Heart left ventricle (tissue), 16 donors: ENCODE measurements at regions not wholly inside any gene's neighbourhood (a gene's known extent, or its start where the extent isn't known, plus 50 kb on each side); places are given as distances from the start of the nearest gene placed in this dataset.

Source experiments
- ATAC-seq, 4 donors: fragments of 200-7000 bp; cut with Tn5 transposase; one replicate each; pipeline ENCODE4 v1.9.1; 2020 to 2022; ENCODE audit warnings: moderate library complexity in 4 of 4, mild to moderate bottlenecking in 3 of 4, moderate number of reproducible peaks in 1 of 4
- DNase-seq, 5 donors: peaks; one replicate each; pipeline ENCODE4 v3.0.0-alpha.2; 2020
- H3K27ac ChIP-seq, 12 donors: fragments of 200-600 bp; sonication (generic) in 4 of 12; one replicate each; pipeline versions ENCODE4 v1.5.0 to v1.8.0; 2016 to 2022; ENCODE audit warnings: mild to moderate bottlenecking in 2 of 12
- H3K27me3 ChIP-seq, 9 donors: fragments of 200-600 bp; sonication (generic) in 2 of 9; one replicate each; pipeline versions ENCODE4 v1.5.1 to v1.8.0; 2016 to 2022; ENCODE audit warnings: mild to moderate bottlenecking in 3 of 9
- H3K36me3 ChIP-seq, 9 donors: fragments of 200-600 bp; sonication (generic) in 2 of 9; one replicate each; pipeline versions ENCODE4 v1.5.0 to v1.8.0; 2018 to 2022; ENCODE audit warnings: mild to moderate bottlenecking in 2 of 9
- H3K4me1 ChIP-seq, 12 donors: fragments of 200-600 bp; sonication (generic) in 4 of 12; one replicate each; pipeline versions ENCODE4 v1.5.0 to v1.8.0; 2016 to 2022; ENCODE audit warnings: mild to moderate bottlenecking in 3 of 12
- H3K4me3 ChIP-seq, 12 donors: fragments of 200-600 bp; sonication (generic) in 4 of 12; one replicate each; pipeline versions ENCODE4 v1.5.0 to v1.8.0; 2017 to 2022; ENCODE audit warnings: mild to moderate bottlenecking in 9 of 12, moderate library complexity in 4 of 12
- H3K9me3 ChIP-seq, 12 donors: fragments of 200-600 bp; sonication (generic) in 4 of 12; one replicate each; pipeline versions ENCODE4 v1.5.0 to v1.8.0; 2016 to 2022; ENCODE audit warnings: mild to moderate bottlenecking in 1 of 12
- CTCF ChIP-seq, 12 donors: fragments of 200-600 bp; sonication (generic) in 4 of 12; IDR thresholded peaks; one replicate each; pipeline versions ENCODE4 v1.5.0 to v1.8.0; 2018 to 2022; ENCODE audit warnings: antibody characterized with exemption in 12 of 12, mild to moderate bottlenecking in 5 of 12
- POLR2A ChIP-seq, 2 donors: fragments of 450-650 bp; IDR thresholded peaks; one replicate each; pipeline ENCODE4 v1.6.1; 2017; ENCODE audit warnings: antibody characterized with exemption in 2 of 2, mild to moderate bottlenecking in 2 of 2, moderate library complexity in 2 of 2
- WGBS, 4 donors: extraction: QIAGEN DNeasy Blood & Tissue Kit in 2 of 4; methylation state at CpG; one replicate each; pipeline versions ENCODE4 v1.1.5 to v1.1.7; 2013 to 2018; 5-methylcytosine and 5-hydroxymethylcytosine counted together
- intact Hi-C, 10 donors: fragments of 100-400 bp; cut with DNase I; formaldehyde crosslinking; loops; one replicate each; pipeline versions ENCODE4 v1.11.1 to v1.14.2; 2022
- donor health status: ischemic (EF 13 %, LVEDD 7.1; RV severe dilation, severe dysfunction).
- donor health status: healthy with polysubstance abuse.
- donor health status: DM: no; HTN: yes; CAD: no.
- donor health status: DM: no; HTN: no; CAD: no.
- donor health status: ischemic (EF 25% LVEDD 6.9; RV normal size, moderate dysfunction).
- donor health status: ischemic (EF 25% LVEDD 5.7; RV mildly dilated, moderate dysfunction).
- donor health status: healthy.
- donor health status: DM: yes; HTN: yes; CAD: no.
- donor health status: ischemic (EF 35%, LVEDD 5.7; RV mildly dilated, moderate dysfunction).
- donor health status: nonischemic (EF 11% LVEDD 7.7; RV severe dilation, severe dysfunction).
- donor health status: DM: yes; HTN: yes; CAD: no.
- donor health status: PGD.
- donor health status: ischemic (EF 29% LVEDD 5.4; RV normal size, mild dysfunction).
- donor health status: nonischemic (EF 23%, LVEDD 6.1; RV moderate dilation, normal function).

- intact Hi-C loops, result no loop called here
- Histone ChIP-seq H3K27me3 (no peaks in the 10 kb centered on the region), H3K27ac (no peak overlapping the region), H3K4me1 (no peaks in the 10 kb centered on the region), H3K36me3 (no peaks in the 10 kb centered on the region), H3K4me3 (no peak overlapping the region), H3K9me3 (peaks cover 0 to 48% (median 10%) of the 10 kb centered on the region in 12 donors)
- ATAC-seq, result no peak
- no peak for DNase-seq
- TF ChIP-seq POLR2A (IDR thresholded peaks at IDR 0.05) (no peak), CTCF (IDR thresholded peaks at IDR 0.05) (no peak)
These were observed 340.3 kb upstream of the MAD2L1 start for GRCh38 chr4:120406960-120407359.

GRCh38 chr4:120403296-120403695 is 336.6 kb upstream of the MAD2L1 start:
- H3K4me3 ChIP-seq, result no peak overlapping the region
- DNase-seq (no peak), ATAC-seq (no peak)
- peaks cover 0 to 14% (median 0%) of the 10 kb centered on the region in 12 donors for H3K9me3 ChIP-seq
- H3K27ac ChIP-seq, result no peak overlapping the region
- no peaks in the 10 kb centered on the region for H3K27me3 ChIP-seq
- no peaks in the 10 kb centered on the region for H3K36me3 ChIP-seq
- no peaks in the 10 kb centered on the region for H3K4me1 ChIP-seq
- no peak for TF ChIP-seq POLR2A (IDR thresholded peaks at IDR 0.05)
- no peak for TF ChIP-seq CTCF (IDR thresholded peaks at IDR 0.05)
- 67 to 88% (median 81%) methylated on average over 2 of the region's 2 CpGs for WGBS, 4 donors
- intact Hi-C loops, result no loop called here

- DNase-seq (no peak), ATAC-seq (no peak)
- no peaks in the 10 kb centered on the region for H3K27me3 ChIP-seq
- 91 to 96% (median 95%) methylated on average over 4 of the region's 4 CpGs for WGBS, 4 donors
- intact Hi-C loops, result no loop called here
- no peaks in the 10 kb centered on the region for H3K4me1 ChIP-seq
- H3K9me3 ChIP-seq, result no peaks in the 10 kb centered on the region
- H3K36me3 ChIP-seq, result no peaks in the 10 kb centered on the region
- H3K4me3 ChIP-seq, result no peak overlapping the region
- H3K27ac ChIP-seq, result no peak overlapping the region
- TF ChIP-seq CTCF (IDR thresholded peaks at IDR 0.05), result no peak
- TF ChIP-seq POLR2A (IDR thresholded peaks at IDR 0.05), result no peak
These were observed 333.8 kb upstream of the MAD2L1 start for GRCh38 chr4:120400441-120400840.

GRCh38 chr4:120399826-120400225 is 333.2 kb upstream of the MAD2L1 start:
- no peak for DNase-seq
- 56 to 77% (median 70%) methylated on average over 1 of the region's 1 CpG for WGBS, 4 donors

More at GRCh38 chr4:120399826-120400225, 333.2 kb upstream of the MAD2L1 start:
- Histone ChIP-seq H3K9me3 (no peaks in the 10 kb centered on the region), H3K36me3 (no peaks in the 10 kb centered on the region), H3K27ac (no peak overlapping the region), H3K27me3 (no peaks in the 10 kb centered on the region), H3K4me3 (no peak overlapping the region), H3K4me1 (no peaks in the 10 kb centered on the region)
- no peak for ATAC-seq
- TF ChIP-seq CTCF (IDR thresholded peaks at IDR 0.05) (no peak), POLR2A (IDR thresholded peaks at IDR 0.05) (no peak)
- intact Hi-C loops, result no loop called here
